H9 (cell line): ENCODE measurements at regions not wholly inside any gene's neighbourhood (a gene's known extent, or its start where the extent isn't known, plus 50 kb on each side); places are given as distances from the start of the nearest gene placed in this dataset.

Source experiments
- DNase-seq: peaks from one replicate; pipeline ENCODE4 v3.0.0-alpha.2; 2017
- H2AFZ ChIP-seq: one replicate; pipeline ENCODE4 v1.6.1; 2013; ENCODE audit warnings: mild to moderate bottlenecking, low read length, control low read depth, moderate library complexity
- H2AK5ac ChIP-seq: 2 replicates; pipeline ENCODE4 v1.6.1; 2013; ENCODE audit warnings: low read length, control low read depth, mixed read lengths; ENCODE audit not compliant: insufficient read length
- H2BK120ac ChIP-seq: one replicate; pipeline ENCODE4 v1.6.1; 2013; ENCODE audit warnings: low read depth, mild to moderate bottlenecking, low read length, control low read depth, inconsistent platforms; ENCODE audit not compliant: poor library complexity, severe bottlenecking
- H2BK12ac ChIP-seq: 2 replicates; pipeline ENCODE4 v1.6.1; 2013; ENCODE audit warnings: low read length, control low read depth, mixed read lengths, low read depth; ENCODE audit not compliant: insufficient read length
- H2BK15ac ChIP-seq: 2 replicates; pipeline ENCODE4 v1.6.1; 2013; ENCODE audit warnings: low read depth, low read length, control low read depth
- H2BK20ac ChIP-seq: one replicate; pipeline ENCODE4 v1.6.1; 2013; ENCODE audit warnings: low read depth, mild to moderate bottlenecking, low read length, control low read depth, inconsistent platforms; ENCODE audit not compliant: poor library complexity, severe bottlenecking
- H2BK5ac ChIP-seq: 2 replicates; pipeline ENCODE4 v1.6.1; 2013; ENCODE audit warnings: low read length, control low read depth, mixed read lengths; ENCODE audit not compliant: insufficient read length
- H3K14ac ChIP-seq: 2 replicates; pipeline ENCODE4 v1.6.1; 2013; ENCODE audit warnings: low read length, control low read depth; ENCODE audit not compliant: insufficient read depth
- H3K18ac ChIP-seq: 2 replicates; pipeline ENCODE4 v1.6.1; 2013; ENCODE audit warnings: low read depth, mild to moderate bottlenecking, mixed read lengths, low read length, control low read depth; ENCODE audit not compliant: insufficient read length
- H3K23ac ChIP-seq: 2 replicates; pipeline ENCODE4 v1.6.1; 2013; ENCODE audit warnings: low read length, control low read depth, mixed read lengths, low read depth; ENCODE audit not compliant: insufficient read length
- H3K23me2 ChIP-seq: 2 replicates; pipeline ENCODE4 v1.6.1; 2013; ENCODE audit warnings: low read depth, mild to moderate bottlenecking, mixed read lengths, low read length, control low read depth; ENCODE audit not compliant: insufficient read length, poor library complexity, severe bottlenecking
- H3K27ac ChIP-seq: 2 replicates; pipeline ENCODE4 v1.5.1; 2013; ENCODE audit warnings: low read length, control low read depth, mixed read lengths, low read depth; ENCODE audit not compliant: insufficient read length
- H3K27me3 ChIP-seq: 2 replicates; pipeline ENCODE4 v1.6.1; 2013; ENCODE audit warnings: low read length, control low read depth, inconsistent platforms; ENCODE audit not compliant: insufficient read depth
- H3K4ac ChIP-seq: 2 replicates; pipeline ENCODE4 v1.6.1; 2013; ENCODE audit warnings: low read depth, mild to moderate bottlenecking, control low read depth, inconsistent platforms, low read length, moderate library complexity
- H3K4me1 ChIP-seq: 2 replicates; pipeline ENCODE4 v1.6.1; 2013; ENCODE audit warnings: low read length, control low read depth, inconsistent platforms; ENCODE audit not compliant: insufficient read depth
- H3K4me2 ChIP-seq: 2 replicates; pipeline ENCODE4 v1.6.1; 2013; ENCODE audit warnings: low read length, control low read depth, mixed read lengths; ENCODE audit not compliant: insufficient read length, insufficient read depth
- H3K56ac ChIP-seq: 2 replicates; pipeline ENCODE4 v1.6.1; 2013; ENCODE audit warnings: low read depth, mild to moderate bottlenecking, mixed read lengths, low read length, control low read depth; ENCODE audit not compliant: insufficient read length
- H3K79me1 ChIP-seq: 2 replicates; pipeline ENCODE4 v1.6.1; 2013; ENCODE audit warnings: low read depth, mild to moderate bottlenecking, moderate library complexity, low read length, control low read depth, inconsistent platforms; ENCODE audit not compliant: insufficient read depth, poor library complexity, severe bottlenecking
- H3K79me2 ChIP-seq: 2 replicates; pipeline ENCODE4 v1.6.1; 2013; ENCODE audit warnings: low read length, control low read depth, inconsistent platforms; ENCODE audit not compliant: insufficient read depth
- H3K9ac ChIP-seq: 2 replicates; pipeline ENCODE4 v1.6.1; 2013; ENCODE audit warnings: low read length, control low read depth, mixed read lengths; ENCODE audit not compliant: insufficient read length; ENCODE audit errors: extremely low read depth
- H3K9me3 ChIP-seq: one replicate; pipeline ENCODE4 v1.6.1; 2013; ENCODE audit warnings: low read depth, low read length, inconsistent platforms; ENCODE audit not compliant: control insufficient read depth
- H3T11ph ChIP-seq: one replicate; pipeline ENCODE4 v1.6.1; 2013; ENCODE audit warnings: mild to moderate bottlenecking, low read length, control low read depth, inconsistent platforms
- H4K20me1 ChIP-seq: one replicate; pipeline ENCODE4 v1.6.1; 2013; ENCODE audit not compliant: control insufficient read depth, insufficient read length, insufficient read depth
- H4K5ac ChIP-seq: 2 replicates; pipeline ENCODE4 v1.6.1; 2013; ENCODE audit warnings: low read depth, mild to moderate bottlenecking, mixed read lengths, low read length, control low read depth; ENCODE audit not compliant: insufficient read length
- H4K8ac ChIP-seq: replicated peaks from 2 replicates; pipeline ENCODE4 v1.6.1; 2013; ENCODE audit warnings: low read length, control low read depth, mixed read lengths, low read depth; ENCODE audit not compliant: insufficient read length
- H4K91ac ChIP-seq: 2 replicates; pipeline ENCODE4 v1.6.1; 2013; ENCODE audit warnings: low read depth, mild to moderate bottlenecking, moderate library complexity, mixed read lengths, low read length, control low read depth; ENCODE audit not compliant: insufficient read length
- H3K27ac Mint-ChIP-seq, 3 experiments: 2 replicates in 2 of 3; 3 replicates in 1 of 3; pipeline ENCODE4 v1.8.0; 2020 to 2021; ENCODE audit warnings: mixed read lengths in 3 of 3, mild to moderate bottlenecking in 1 of 3, moderate library complexity in 1 of 3
- H3K27me3 Mint-ChIP-seq: 2 replicates; pipeline ENCODE4 v1.8.0; 2021; ENCODE audit warnings: low read depth, mild to moderate bottlenecking, moderate library complexity, mixed read lengths
- H3K36me3 Mint-ChIP-seq, 3 experiments: 2 replicates in 2 of 3; 3 replicates in 1 of 3; pipeline ENCODE4 v1.8.0; 2020 to 2021; ENCODE audit warnings: low read depth in 3 of 3, mixed read lengths in 3 of 3; ENCODE audit not compliant: insufficient read depth in 1 of 3
- H3K4me1 Mint-ChIP-seq, 2 experiments: 2 replicates each; pipeline ENCODE4 v1.8.0; 2020; ENCODE audit warnings: mixed read lengths in 2 of 2
- H3K4me3 Mint-ChIP-seq, 2 experiments: 2 replicates in 1 of 2; 3 replicates in 1 of 2; pipeline ENCODE4 v1.8.0; 2020 to 2021; ENCODE audit warnings: mild to moderate bottlenecking in 2 of 2, mixed read lengths in 2 of 2, moderate library complexity in 1 of 2
- H3K9me3 Mint-ChIP-seq, 2 experiments: 2 replicates in 1 of 2; 3 replicates in 1 of 2; pipeline ENCODE4 v1.8.0; 2020; ENCODE audit warnings: mild to moderate bottlenecking in 2 of 2, mixed read lengths in 2 of 2, moderate library complexity in 1 of 2
- CTCF ChIP-seq: fragments of 200-600 bp; sonication (generic); conservative IDR thresholded peaks from 3 replicates; pipeline ENCODE4 v1.8.0; 2021; ENCODE audit warnings: antibody characterized with exemption, mild to moderate bottlenecking
- WGBS: extraction: QIAGEN DNeasy Blood & Tissue Kit; methylation state at CpG from one replicate; pipeline ENCODE4 v1.1.7; 2013; ENCODE audit warnings: missing lambda C conversion rate, low lambda C conversion rate, mixed read lengths; ENCODE audit not compliant: insufficient read length; ENCODE audit errors: extremely low coverage; 5-methylcytosine and 5-hydroxymethylcytosine counted together

DNA sequence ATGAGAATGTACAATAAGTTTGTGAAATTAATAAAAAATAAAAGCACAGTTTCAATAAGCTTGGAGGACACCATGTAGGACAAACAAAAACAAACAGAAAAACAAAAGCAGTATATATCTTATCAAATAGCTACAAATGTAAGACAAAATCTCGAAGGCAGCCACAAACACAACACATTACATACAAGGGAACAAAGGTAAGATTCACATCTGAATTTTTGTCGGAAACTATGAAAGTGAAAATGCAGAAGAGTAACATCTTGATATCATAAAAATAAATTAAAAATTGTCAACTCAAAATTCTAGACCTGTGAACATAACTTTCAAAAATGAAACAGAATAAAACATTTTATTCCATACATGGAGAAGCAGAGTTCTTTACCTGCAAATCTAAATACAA is 1049.5 kb upstream of the ADGRL2 start:
- Histone ChIP-seq H2BK5ac (no peak overlapping the region), H3K27me3 (no peaks in the 10 kb centered on the region), H3K14ac (no peak overlapping the region), H3K18ac (no peak overlapping the region), H2AK5ac (no peak overlapping the region), H3K23ac (no peak overlapping the region), H3T11ph (no peak overlapping the region), H3K4me1 (no peaks in the 10 kb centered on the region), H4K5ac (no peak overlapping the region), H3K27ac (no peak overlapping the region), H4K8ac (no peak overlapping the region), H3K23me2 (no peaks in the 10 kb centered on the region), H4K91ac (no peak overlapping the region), H3K56ac (no peak overlapping the region), H3K4me2 (no peak overlapping the region), H2BK120ac (no peak overlapping the region), H2BK20ac (no peak overlapping the region), H3K79me1 (no peaks in the 10 kb centered on the region), H3K79me2 (no peaks in the 10 kb centered on the region), H3K4ac (no peak overlapping the region), H3K9ac (no peak overlapping the region), H4K20me1 (no peaks in the 10 kb centered on the region), H2BK12ac (no peak overlapping the region), H2AFZ (no peak overlapping the region), H3K9me3 (no peaks in the 10 kb centered on the region), H2BK15ac (no peak overlapping the region)
- H3K9me3 Mint-ChIP-seq: peaks cover 9 to 11% of the 10 kb centered on the region in 2 experiments; a peak in 4 of 5 replicates
- WGBS: no CpG with 5 or more reads among the region's 2 CpGs
- H3K4me3 Mint-ChIP-seq: no peak overlapping the region
- no peaks in the 10 kb centered on the region for H3K4me1 Mint-ChIP-seq
- DNase-seq: no peak
- TF ChIP-seq CTCF: no peak
- H3K27me3 Mint-ChIP-seq: no peaks in the 10 kb centered on the region
- no peak overlapping the region for H3K27ac Mint-ChIP-seq
- peaks cover 0 to 17% (median 2%) of the 10 kb centered on the region in 3 experiments; a peak in 5 of 7 replicates for H3K36me3 Mint-ChIP-seq
